Breast epithelium (tissue), 3 donors: ENCODE measurements at regions not wholly inside any gene's neighbourhood (a gene's known extent, or its start where the extent isn't known, plus 50 kb on each side); places are given as distances from the start of the nearest gene placed in this dataset.

ENCODE experiments used
- POLR2A ChIP-seq: fragments of 450-650 bp; IDR thresholded peaks from one replicate; pipeline ENCODE4 v1.6.1; 2016; ENCODE audit warnings: antibody characterized with exemption, mild to moderate bottlenecking, moderate library complexity
- POLR2AphosphoS5 ChIP-seq, 3 donors: sonication (generic); formaldehyde crosslinking; IDR thresholded peaks; one replicate each; pipeline ENCODE4 v1.6.1; 2017; ENCODE audit warnings: antibody characterized with exemption in 3 of 3
- TF ChIP-seq, protein P1 (sequence below), 3 donors: fragments of 450-650 bp; IDR thresholded peaks; one replicate each; pipeline ENCODE4 v1.5.1; 2016 to 2017; ENCODE audit warnings: antibody characterized with exemption in 3 of 3, mild to moderate bottlenecking in 3 of 3, moderate library complexity in 3 of 3

DNA sequence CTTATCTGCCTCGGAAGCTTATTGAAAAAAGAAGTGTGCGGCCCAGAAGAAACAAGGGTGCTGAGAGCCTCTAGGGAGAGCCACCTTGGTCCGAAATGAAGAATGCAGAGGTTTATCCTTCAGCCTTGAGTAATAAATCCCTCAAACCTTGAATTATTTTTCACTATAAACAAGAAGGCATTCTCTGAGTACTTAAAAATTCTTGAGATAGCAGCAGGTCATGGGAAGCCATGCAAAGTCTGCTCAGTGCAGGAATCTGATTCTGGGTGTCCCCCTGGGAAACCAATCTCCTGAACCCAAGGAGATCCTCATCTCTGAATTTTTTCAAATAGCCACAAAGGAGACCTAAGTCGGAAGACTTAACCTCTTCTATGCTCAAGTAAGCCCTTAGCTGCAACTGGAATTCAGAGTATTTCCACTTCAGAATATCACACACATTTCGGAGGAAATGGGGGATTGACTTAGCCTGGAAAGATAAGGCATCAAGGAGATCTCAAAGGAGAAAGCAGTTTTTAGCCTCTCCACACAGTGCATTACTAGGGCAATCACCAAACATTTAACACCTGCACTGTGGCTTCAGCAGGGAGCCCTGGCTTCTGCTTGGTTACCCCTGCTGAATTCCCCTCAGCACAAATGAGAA, 365.0 kb downstream of the ETS1 start:
- TF ChIP-seq, protein P1, sequence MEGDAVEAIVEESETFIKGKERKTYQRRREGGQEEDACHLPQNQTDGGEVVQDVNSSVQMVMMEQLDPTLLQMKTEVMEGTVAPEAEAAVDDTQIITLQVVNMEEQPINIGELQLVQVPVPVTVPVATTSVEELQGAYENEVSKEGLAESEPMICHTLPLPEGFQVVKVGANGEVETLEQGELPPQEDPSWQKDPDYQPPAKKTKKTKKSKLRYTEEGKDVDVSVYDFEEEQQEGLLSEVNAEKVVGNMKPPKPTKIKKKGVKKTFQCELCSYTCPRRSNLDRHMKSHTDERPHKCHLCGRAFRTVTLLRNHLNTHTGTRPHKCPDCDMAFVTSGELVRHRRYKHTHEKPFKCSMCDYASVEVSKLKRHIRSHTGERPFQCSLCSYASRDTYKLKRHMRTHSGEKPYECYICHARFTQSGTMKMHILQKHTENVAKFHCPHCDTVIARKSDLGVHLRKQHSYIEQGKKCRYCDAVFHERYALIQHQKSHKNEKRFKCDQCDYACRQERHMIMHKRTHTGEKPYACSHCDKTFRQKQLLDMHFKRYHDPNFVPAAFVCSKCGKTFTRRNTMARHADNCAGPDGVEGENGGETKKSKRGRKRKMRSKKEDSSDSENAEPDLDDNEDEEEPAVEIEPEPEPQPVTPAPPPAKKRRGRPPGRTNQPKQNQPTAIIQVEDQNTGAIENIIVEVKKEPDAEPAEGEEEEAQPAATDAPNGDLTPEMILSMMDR (IDR thresholded peaks at IDR 0.05) = no peak
- TF ChIP-seq POLR2AphosphoS5 (IDR thresholded peaks at IDR 0.05) (no peak), POLR2A (no peak)
